ENCODE measurements at regions not wholly inside any gene's neighbourhood (a gene's known extent, or its start where the extent isn't known, plus 50 kb on each side); places are given as distances from the start of the nearest gene placed in this dataset.

DNA sequence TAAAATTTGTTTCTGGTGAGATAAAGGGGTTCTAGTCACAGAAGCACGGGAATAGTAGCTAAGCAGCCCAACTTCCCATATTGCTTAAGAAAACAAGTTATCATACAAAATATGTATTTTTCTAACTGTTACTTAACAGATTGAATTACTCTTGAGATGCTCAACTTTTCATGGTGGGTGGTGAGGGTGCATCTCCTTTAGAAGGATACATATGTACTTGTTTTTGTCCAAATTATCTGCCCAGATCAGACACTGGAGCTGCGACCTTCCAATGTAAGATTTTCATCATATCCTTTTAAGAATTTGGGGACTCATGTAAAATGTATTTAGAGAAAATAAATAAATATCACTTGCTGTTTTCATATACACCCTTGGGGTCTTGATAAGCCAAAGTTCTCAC is 252.2 kb upstream of the SOX2 start:
- Histone ChIP-seq H3K27ac (no peak overlapping the region), H3K9me3 (no peaks in the 10 kb centered on the region), H3K27me3 (no peaks in the 10 kb centered on the region), H3K4me3 (no peak overlapping the region), H3K4me1 (no peaks in the 10 kb centered on the region), H3K36me3 (no peaks in the 10 kb centered on the region)
- no peak for DNase-seq
- ATAC-seq, result no peak
- intact Hi-C loops (cut with DNase I), result no loop called here
- 75 to 85% (median 82%) methylated on average over 2 of the region's 2 CpGs for WGBS, 4 donors
- TF ChIP-seq, protein P1, sequence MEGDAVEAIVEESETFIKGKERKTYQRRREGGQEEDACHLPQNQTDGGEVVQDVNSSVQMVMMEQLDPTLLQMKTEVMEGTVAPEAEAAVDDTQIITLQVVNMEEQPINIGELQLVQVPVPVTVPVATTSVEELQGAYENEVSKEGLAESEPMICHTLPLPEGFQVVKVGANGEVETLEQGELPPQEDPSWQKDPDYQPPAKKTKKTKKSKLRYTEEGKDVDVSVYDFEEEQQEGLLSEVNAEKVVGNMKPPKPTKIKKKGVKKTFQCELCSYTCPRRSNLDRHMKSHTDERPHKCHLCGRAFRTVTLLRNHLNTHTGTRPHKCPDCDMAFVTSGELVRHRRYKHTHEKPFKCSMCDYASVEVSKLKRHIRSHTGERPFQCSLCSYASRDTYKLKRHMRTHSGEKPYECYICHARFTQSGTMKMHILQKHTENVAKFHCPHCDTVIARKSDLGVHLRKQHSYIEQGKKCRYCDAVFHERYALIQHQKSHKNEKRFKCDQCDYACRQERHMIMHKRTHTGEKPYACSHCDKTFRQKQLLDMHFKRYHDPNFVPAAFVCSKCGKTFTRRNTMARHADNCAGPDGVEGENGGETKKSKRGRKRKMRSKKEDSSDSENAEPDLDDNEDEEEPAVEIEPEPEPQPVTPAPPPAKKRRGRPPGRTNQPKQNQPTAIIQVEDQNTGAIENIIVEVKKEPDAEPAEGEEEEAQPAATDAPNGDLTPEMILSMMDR (IDR thresholded peaks at IDR 0.05), result no peak
- TF ChIP-seq POLR2A (IDR thresholded peaks at IDR 0.05), result no peak

DNA sequence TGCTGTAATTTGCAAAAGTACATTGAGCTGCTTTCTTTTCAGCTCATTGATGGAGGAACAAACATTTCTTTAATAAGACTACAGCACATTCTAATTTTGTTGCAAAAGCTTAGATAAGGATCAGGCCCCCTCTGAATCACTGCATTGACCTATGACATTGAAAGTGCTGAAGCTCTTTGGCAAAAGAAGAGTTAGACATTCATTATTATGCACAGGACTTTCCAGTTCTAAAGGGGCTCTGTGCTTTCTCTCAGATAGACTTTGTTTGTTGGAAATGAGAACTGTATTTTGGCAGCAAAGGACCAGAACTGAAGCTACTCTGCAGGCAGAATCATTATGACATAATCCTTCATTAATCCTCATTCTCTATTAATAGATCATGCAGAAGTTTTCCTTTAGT is 252.9 kb upstream of the SOX2 start:
- intact Hi-C loops (cut with DNase I), result no loop called here
- H3K4me1 ChIP-seq, result no peaks in the 10 kb centered on the region
- H3K9me3 ChIP-seq, result no peaks in the 10 kb centered on the region
- no peaks in the 10 kb centered on the region for H3K36me3 ChIP-seq
- DNase-seq (no peak), ATAC-seq (no peak)
- no peaks in the 10 kb centered on the region for H3K27me3 ChIP-seq
- H3K4me3 ChIP-seq, result no peak overlapping the region
- H3K27ac ChIP-seq, result no peak overlapping the region
- TF ChIP-seq, protein P1 (IDR thresholded peaks at IDR 0.05), result no peak
- TF ChIP-seq POLR2A (IDR thresholded peaks at IDR 0.05), result no peak

DNA sequence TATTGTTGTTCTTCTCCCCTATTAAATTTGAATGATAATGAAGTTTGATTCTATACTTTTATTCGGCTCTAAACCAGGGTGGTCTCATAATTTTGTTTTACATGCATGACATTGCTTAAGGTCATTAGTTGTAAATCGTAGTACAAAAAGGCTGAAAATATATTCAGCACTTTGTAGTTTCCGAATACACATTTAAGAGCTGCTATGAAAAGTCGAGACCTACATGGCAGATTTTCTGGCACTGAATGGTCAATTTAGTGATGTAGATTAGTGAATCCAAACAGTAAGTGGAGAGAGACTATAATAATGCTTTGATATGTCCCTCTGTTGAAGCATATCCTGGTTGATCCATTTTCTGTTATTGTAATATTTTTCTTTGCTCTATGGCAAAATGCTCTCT is 254.0 kb upstream of the SOX2 start:
- ATAC-seq (no peak), DNase-seq (no peak)
- Histone ChIP-seq H3K9me3 (no peaks in the 10 kb centered on the region), H3K4me1 (no peaks in the 10 kb centered on the region), H3K27ac (no peak overlapping the region), H3K36me3 (no peaks in the 10 kb centered on the region), H3K27me3 (no peaks in the 10 kb centered on the region), H3K4me3 (no peak overlapping the region)
- WGBS, 4 donors, result 78 to 86% (median 81%) methylated on average over 4 of the region's 4 CpGs
- intact Hi-C loops (cut with DNase I), result no loop called here
- TF ChIP-seq POLR2A (IDR thresholded peaks at IDR 0.05), result no peak
- TF ChIP-seq, protein P1 (IDR thresholded peaks at IDR 0.05), result no peak

DNA sequence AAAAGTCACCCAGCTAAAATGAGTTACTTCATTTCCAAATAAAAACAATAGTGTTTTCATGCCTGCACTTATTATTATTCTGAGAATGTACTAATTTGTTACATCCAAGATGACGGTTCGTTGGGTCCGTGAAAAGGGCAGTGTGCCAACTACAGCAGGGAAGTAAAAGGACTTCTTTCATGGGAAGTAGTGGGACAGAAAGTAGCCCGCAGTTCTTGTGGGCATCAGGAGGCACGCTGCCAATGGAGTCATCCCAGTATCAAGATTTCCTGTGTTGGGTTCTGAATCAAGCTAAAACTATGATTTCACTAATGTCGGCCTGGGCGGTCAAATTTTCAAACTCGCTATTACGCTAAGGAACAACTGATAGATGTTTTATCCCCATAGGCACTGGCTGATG is 254.5 kb upstream of the SOX2 start:
- intact Hi-C loops (cut with DNase I), result no loop called here
- WGBS, 4 donors, result 85 to 87% (median 87%) methylated on average over 9 of the region's 9 CpGs
- Histone ChIP-seq H3K4me1 (no peaks in the 10 kb centered on the region), H3K36me3 (no peaks in the 10 kb centered on the region), H3K27ac (no peak overlapping the region), H3K4me3 (no peak overlapping the region), H3K9me3 (no peaks in the 10 kb centered on the region), H3K27me3 (no peaks in the 10 kb centered on the region)
- ATAC-seq (no peak), DNase-seq (no peak)
- TF ChIP-seq, protein P1 (IDR thresholded peaks at IDR 0.05), result no peak
- no peak for TF ChIP-seq POLR2A (IDR thresholded peaks at IDR 0.05)

Measured in heart left ventricle (tissue), 16 donors.